H9 (cell line): ENCODE measurements at regions not wholly inside any gene's neighbourhood (a gene's known extent, or its start where the extent isn't known, plus 50 kb on each side); places are given as distances from the start of the nearest gene placed in this dataset.

Experiments used
- DNase-seq: peaks from one replicate; pipeline ENCODE4 v3.0.0-alpha.2; 2017
- H2AFZ ChIP-seq: one replicate; pipeline ENCODE4 v1.6.1; 2013; ENCODE audit warnings: mild to moderate bottlenecking, low read length, control low read depth, moderate library complexity
- H2AK5ac ChIP-seq: 2 replicates; pipeline ENCODE4 v1.6.1; 2013; ENCODE audit warnings: low read length, control low read depth, mixed read lengths; ENCODE audit not compliant: insufficient read length
- H2BK120ac ChIP-seq: one replicate; pipeline ENCODE4 v1.6.1; 2013; ENCODE audit warnings: low read depth, mild to moderate bottlenecking, low read length, control low read depth, inconsistent platforms; ENCODE audit not compliant: poor library complexity, severe bottlenecking
- H2BK12ac ChIP-seq: 2 replicates; pipeline ENCODE4 v1.6.1; 2013; ENCODE audit warnings: low read length, control low read depth, mixed read lengths, low read depth; ENCODE audit not compliant: insufficient read length
- H2BK15ac ChIP-seq: 2 replicates; pipeline ENCODE4 v1.6.1; 2013; ENCODE audit warnings: low read depth, low read length, control low read depth
- H2BK20ac ChIP-seq: one replicate; pipeline ENCODE4 v1.6.1; 2013; ENCODE audit warnings: low read depth, mild to moderate bottlenecking, low read length, control low read depth, inconsistent platforms; ENCODE audit not compliant: poor library complexity, severe bottlenecking
- H2BK5ac ChIP-seq: 2 replicates; pipeline ENCODE4 v1.6.1; 2013; ENCODE audit warnings: low read length, control low read depth, mixed read lengths; ENCODE audit not compliant: insufficient read length
- H3K14ac ChIP-seq: 2 replicates; pipeline ENCODE4 v1.6.1; 2013; ENCODE audit warnings: low read length, control low read depth; ENCODE audit not compliant: insufficient read depth
- H3K18ac ChIP-seq: 2 replicates; pipeline ENCODE4 v1.6.1; 2013; ENCODE audit warnings: low read depth, mild to moderate bottlenecking, mixed read lengths, low read length, control low read depth; ENCODE audit not compliant: insufficient read length
- H3K23ac ChIP-seq: 2 replicates; pipeline ENCODE4 v1.6.1; 2013; ENCODE audit warnings: low read length, control low read depth, mixed read lengths, low read depth; ENCODE audit not compliant: insufficient read length
- H3K23me2 ChIP-seq: 2 replicates; pipeline ENCODE4 v1.6.1; 2013; ENCODE audit warnings: low read depth, mild to moderate bottlenecking, mixed read lengths, low read length, control low read depth; ENCODE audit not compliant: insufficient read length, poor library complexity, severe bottlenecking
- H3K27ac ChIP-seq: 2 replicates; pipeline ENCODE4 v1.5.1; 2013; ENCODE audit warnings: low read length, control low read depth, mixed read lengths, low read depth; ENCODE audit not compliant: insufficient read length
- H3K27me3 ChIP-seq: 2 replicates; pipeline ENCODE4 v1.6.1; 2013; ENCODE audit warnings: low read length, control low read depth, inconsistent platforms; ENCODE audit not compliant: insufficient read depth
- H3K4ac ChIP-seq: 2 replicates; pipeline ENCODE4 v1.6.1; 2013; ENCODE audit warnings: low read depth, mild to moderate bottlenecking, control low read depth, inconsistent platforms, low read length, moderate library complexity
- H3K4me1 ChIP-seq: 2 replicates; pipeline ENCODE4 v1.6.1; 2013; ENCODE audit warnings: low read length, control low read depth, inconsistent platforms; ENCODE audit not compliant: insufficient read depth
- H3K4me2 ChIP-seq: 2 replicates; pipeline ENCODE4 v1.6.1; 2013; ENCODE audit warnings: low read length, control low read depth, mixed read lengths; ENCODE audit not compliant: insufficient read length, insufficient read depth
- H3K56ac ChIP-seq: 2 replicates; pipeline ENCODE4 v1.6.1; 2013; ENCODE audit warnings: low read depth, mild to moderate bottlenecking, mixed read lengths, low read length, control low read depth; ENCODE audit not compliant: insufficient read length
- H3K79me1 ChIP-seq: 2 replicates; pipeline ENCODE4 v1.6.1; 2013; ENCODE audit warnings: low read depth, mild to moderate bottlenecking, moderate library complexity, low read length, control low read depth, inconsistent platforms; ENCODE audit not compliant: insufficient read depth, poor library complexity, severe bottlenecking
- H3K79me2 ChIP-seq: 2 replicates; pipeline ENCODE4 v1.6.1; 2013; ENCODE audit warnings: low read length, control low read depth, inconsistent platforms; ENCODE audit not compliant: insufficient read depth
- H3K9ac ChIP-seq: 2 replicates; pipeline ENCODE4 v1.6.1; 2013; ENCODE audit warnings: low read length, control low read depth, mixed read lengths; ENCODE audit not compliant: insufficient read length; ENCODE audit errors: extremely low read depth
- H3K9me3 ChIP-seq: one replicate; pipeline ENCODE4 v1.6.1; 2013; ENCODE audit warnings: low read depth, low read length, inconsistent platforms; ENCODE audit not compliant: control insufficient read depth
- H3T11ph ChIP-seq: one replicate; pipeline ENCODE4 v1.6.1; 2013; ENCODE audit warnings: mild to moderate bottlenecking, low read length, control low read depth, inconsistent platforms
- H4K20me1 ChIP-seq: one replicate; pipeline ENCODE4 v1.6.1; 2013; ENCODE audit not compliant: control insufficient read depth, insufficient read length, insufficient read depth
- H4K5ac ChIP-seq: 2 replicates; pipeline ENCODE4 v1.6.1; 2013; ENCODE audit warnings: low read depth, mild to moderate bottlenecking, mixed read lengths, low read length, control low read depth; ENCODE audit not compliant: insufficient read length
- H4K8ac ChIP-seq: replicated peaks from 2 replicates; pipeline ENCODE4 v1.6.1; 2013; ENCODE audit warnings: low read length, control low read depth, mixed read lengths, low read depth; ENCODE audit not compliant: insufficient read length
- H4K91ac ChIP-seq: 2 replicates; pipeline ENCODE4 v1.6.1; 2013; ENCODE audit warnings: low read depth, mild to moderate bottlenecking, moderate library complexity, mixed read lengths, low read length, control low read depth; ENCODE audit not compliant: insufficient read length
- H3K27ac Mint-ChIP-seq, 3 experiments: 2 replicates in 2 of 3; 3 replicates in 1 of 3; pipeline ENCODE4 v1.8.0; 2020 to 2021; ENCODE audit warnings: mixed read lengths in 3 of 3, mild to moderate bottlenecking in 1 of 3, moderate library complexity in 1 of 3
- H3K27me3 Mint-ChIP-seq: 2 replicates; pipeline ENCODE4 v1.8.0; 2021; ENCODE audit warnings: low read depth, mild to moderate bottlenecking, moderate library complexity, mixed read lengths
- H3K36me3 Mint-ChIP-seq, 3 experiments: 2 replicates in 2 of 3; 3 replicates in 1 of 3; pipeline ENCODE4 v1.8.0; 2020 to 2021; ENCODE audit warnings: low read depth in 3 of 3, mixed read lengths in 3 of 3; ENCODE audit not compliant: insufficient read depth in 1 of 3
- H3K4me1 Mint-ChIP-seq, 2 experiments: 2 replicates each; pipeline ENCODE4 v1.8.0; 2020; ENCODE audit warnings: mixed read lengths in 2 of 2
- H3K4me3 Mint-ChIP-seq, 2 experiments: 2 replicates in 1 of 2; 3 replicates in 1 of 2; pipeline ENCODE4 v1.8.0; 2020 to 2021; ENCODE audit warnings: mild to moderate bottlenecking in 2 of 2, mixed read lengths in 2 of 2, moderate library complexity in 1 of 2
- H3K9me3 Mint-ChIP-seq, 2 experiments: 2 replicates in 1 of 2; 3 replicates in 1 of 2; pipeline ENCODE4 v1.8.0; 2020; ENCODE audit warnings: mild to moderate bottlenecking in 2 of 2, mixed read lengths in 2 of 2, moderate library complexity in 1 of 2
- CTCF ChIP-seq: fragments of 200-600 bp; sonication (generic); conservative IDR thresholded peaks from 3 replicates; pipeline ENCODE4 v1.8.0; 2021; ENCODE audit warnings: antibody characterized with exemption, mild to moderate bottlenecking
- WGBS: extraction: QIAGEN DNeasy Blood & Tissue Kit; methylation state at CpG from one replicate; pipeline ENCODE4 v1.1.7; 2013; ENCODE audit warnings: missing lambda C conversion rate, low lambda C conversion rate, mixed read lengths; ENCODE audit not compliant: insufficient read length; ENCODE audit errors: extremely low coverage; 5-methylcytosine and 5-hydroxymethylcytosine counted together

GRCh38 chr14:96962337-96962736 is 165.2 kb downstream of the VRK1 start:
- H3K27me3 ChIP-seq = no peaks in the 10 kb centered on the region
- no peak for TF ChIP-seq CTCF
- H2AFZ ChIP-seq = no peak overlapping the region
- no peak for DNase-seq
- H3K27ac ChIP-seq = no peak overlapping the region
- Mint-ChIP-seq H3K27me3 (no peaks in the 10 kb centered on the region), H3K36me3 (peaks cover 4 to 9% (median 6%) of the 10 kb centered on the region in 3 experiments; a peak in 5 of 7 replicates), H3K9me3 (peaks cover 7 to 16% of the 10 kb centered on the region in 2 experiments; a peak in 3 of 5 replicates), H3K27ac (no peak overlapping the region; a peak in 1 of 7 replicates), H3K4me3 (no peak overlapping the region), H3K4me1 (peaks cover 14 to 17% of the 10 kb centered on the region in 2 experiments)
- no peak overlapping the region for H3K4ac ChIP-seq
- H3K9ac ChIP-seq = no peak overlapping the region
- no peak overlapping the region for H2AK5ac ChIP-seq
- no CpG with 5 or more reads among the region's 2 CpGs for WGBS
- no peak overlapping the region for H4K5ac ChIP-seq
- no peaks in the 10 kb centered on the region for H4K20me1 ChIP-seq
- H3K4me1 ChIP-seq = peaks cover 5% of the 10 kb centered on the region; the same call in 1 of the 2 replicates
- no peak overlapping the region for H2BK120ac ChIP-seq
- no peak overlapping the region for H3K4me2 ChIP-seq
- no peak overlapping the region for H2BK5ac ChIP-seq
- no peak overlapping the region for H2BK12ac ChIP-seq
- no peak overlapping the region for H4K8ac ChIP-seq
- no peak overlapping the region for H3K56ac ChIP-seq
- no peak overlapping the region for H2BK15ac ChIP-seq
- no peaks in the 10 kb centered on the region for H3K79me1 ChIP-seq
- H4K91ac ChIP-seq = no peak overlapping the region
- H3K9me3 ChIP-seq = no peaks in the 10 kb centered on the region
- no peak overlapping the region for H2BK20ac ChIP-seq
- no peak overlapping the region for H3K18ac ChIP-seq
- no peaks in the 10 kb centered on the region for H3K23me2 ChIP-seq
- no peak overlapping the region for H3T11ph ChIP-seq
- H3K23ac ChIP-seq = no peak overlapping the region
- no peaks in the 10 kb centered on the region for H3K79me2 ChIP-seq
- no peak overlapping the region for H3K14ac ChIP-seq
